Fibroblast of gingiva (primary cell): ENCODE measurements at regions not wholly inside any gene's neighbourhood (a gene's known extent, or its start where the extent isn't known, plus 50 kb on each side); places are given as distances from the start of the nearest gene placed in this dataset.
"Not testable (repeated sequence)": the region's sequence is repeated elsewhere in the genome, so short reads cannot be mapped to it uniquely, and the experiment has no call there.

Experiments
- DNase-seq: peaks from one replicate; pipeline ENCODE4 v3.0.0-alpha.2; 2011; ENCODE audit warnings: low read depth

- DNase-seq = no peak
Measured at GRCh38 chr7:16089191-16089590, 332.1 kb downstream of the CRPPA start.

- DNase-seq = no peak
Measured at GRCh38 chr7:16086743-16087142, 334.6 kb downstream of the CRPPA start.

GRCh38 chr7:16085780-16086179 lies 335.6 kb downstream of the CRPPA start:
- not testable (repeated sequence) for DNase-seq

GRCh38 chr7:16084875-16085274 lies 336.5 kb downstream of the CRPPA start:
- no peak for DNase-seq

GRCh38 chr7:16084370-16084769 lies 337.0 kb downstream of the CRPPA start:
- no peak for DNase-seq

GRCh38 chr7:16083931-16084330 lies 337.4 kb downstream of the CRPPA start:
- DNase-seq = no peak

- DNase-seq = peak; percentile 22
Measured at GRCh38 chr7:16080131-16080530, 341.2 kb downstream of the CRPPA start.

- DNase-seq = no peak
Measured at GRCh38 chr7:16079723-16080122, 341.6 kb downstream of the CRPPA start.

GRCh38 chr7:16078076-16078952 lies 343.0 kb downstream of the CRPPA start:
- peak; percentile 52 for DNase-seq

- peak; percentile 56 for DNase-seq
Measured at GRCh38 chr7:16071246-16071857, 350.0 kb downstream of the CRPPA start.

GRCh38 chr7:16070806-16071205 lies 350.5 kb downstream of the CRPPA start:
- no peak for DNase-seq

- DNase-seq = no peak
Measured at GRCh38 chr7:16069998-16070397, 351.3 kb downstream of the CRPPA start.

GRCh38 chr7:16068183-16068582 lies 353.2 kb downstream of the CRPPA start:
- no peak for DNase-seq

GRCh38 chr7:16067711-16068110 lies 353.6 kb downstream of the CRPPA start:
- DNase-seq = peak; percentile 27

GRCh38 chr7:16066805-16067459 lies 354.4 kb downstream of the CRPPA start:
- DNase-seq = peak; percentile 13

- no peak for DNase-seq
Measured at GRCh38 chr7:16065939-16066338, 355.4 kb downstream of the CRPPA start.

GRCh38 chr7:16063716-16064675 lies 357.3 kb downstream of the CRPPA start:
- DNase-seq = peak; percentile 83

GRCh38 chr7:16063221-16063620 lies 358.1 kb downstream of the CRPPA start:
- no peak for DNase-seq

GRCh38 chr7:16062269-16062668 lies 359.1 kb downstream of the CRPPA start:
- peak; percentile 73 for DNase-seq

GRCh38 chr7:16061630-16062029 lies 359.7 kb downstream of the CRPPA start:
- no peak for DNase-seq

- DNase-seq = no peak
Measured at GRCh38 chr7:16061011-16061410, 360.3 kb downstream of the CRPPA start.

GRCh38 chr7:16060502-16060901 lies 360.8 kb downstream of the CRPPA start:
- DNase-seq = peak; percentile 43
